NOMO-1 treated with DMSO at 0.1 percent for 48 hours (cell line): ENCODE measurements at regions not wholly inside any gene's neighbourhood (a gene's known extent, or its start where the extent isn't known, plus 50 kb on each side); places are given as distances from the start of the nearest gene placed in this dataset.
"Not testable (repeated sequence)": the region's sequence is repeated elsewhere in the genome, so short reads cannot be mapped to it uniquely, and the experiment has no call there.

Experiments used
- DNase-seq: peaks from one replicate; lab custom pipeline; 2025; ENCODE audit not compliant: unreplicated experiment; lab: John Stamatoyannopoulos, UW

DNA sequence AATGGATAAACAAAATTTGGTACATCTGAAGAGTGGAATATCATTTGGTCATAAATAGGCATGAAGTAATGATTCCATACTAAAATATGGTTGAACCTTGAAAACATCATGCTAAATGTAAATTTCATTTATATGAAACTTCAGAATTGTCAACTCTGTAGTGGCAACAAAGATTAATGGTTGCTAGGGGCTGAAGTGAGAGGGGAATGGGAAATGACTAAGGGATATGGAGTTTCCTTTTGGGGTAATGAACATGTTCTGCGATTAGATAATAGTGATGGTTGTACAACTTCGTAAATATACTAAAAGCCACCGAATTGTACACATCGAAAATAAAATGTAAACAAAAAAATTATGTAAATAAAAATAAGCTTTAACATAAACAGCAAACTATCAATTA, 384.1 kb upstream of the STEAP1 start:
- no peak for DNase-seq

DNA sequence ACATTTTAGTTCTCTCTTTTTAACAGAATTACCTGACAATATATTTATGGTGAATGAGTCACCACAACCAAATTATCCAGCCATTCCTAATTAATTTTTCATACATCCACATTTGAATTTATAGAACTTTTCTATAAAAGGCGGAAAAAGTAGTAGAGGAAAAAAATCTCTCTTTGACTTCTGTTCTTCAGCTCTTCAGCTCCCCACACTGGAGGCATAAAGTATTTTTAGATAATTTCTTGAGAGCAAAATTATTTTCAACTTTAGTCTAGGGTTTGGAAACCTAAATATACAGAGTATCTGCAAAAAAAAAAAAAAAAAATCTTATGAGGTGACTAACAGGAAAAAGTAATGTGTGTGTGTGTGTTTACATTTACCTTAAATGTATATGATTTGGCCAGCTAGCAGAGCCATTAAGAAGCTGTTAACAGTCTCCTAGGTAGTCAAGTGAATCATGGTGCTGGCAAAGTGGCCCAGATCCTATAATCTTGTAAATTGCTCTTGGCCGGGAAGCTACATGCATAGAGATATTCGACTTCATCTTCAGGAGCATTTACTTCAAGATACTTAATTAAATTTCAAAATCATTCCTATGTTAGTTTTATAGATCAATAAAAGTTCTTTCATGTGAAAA, 383.1 kb upstream of the STEAP1 start:
- DNase-seq, result no peak

DNA sequence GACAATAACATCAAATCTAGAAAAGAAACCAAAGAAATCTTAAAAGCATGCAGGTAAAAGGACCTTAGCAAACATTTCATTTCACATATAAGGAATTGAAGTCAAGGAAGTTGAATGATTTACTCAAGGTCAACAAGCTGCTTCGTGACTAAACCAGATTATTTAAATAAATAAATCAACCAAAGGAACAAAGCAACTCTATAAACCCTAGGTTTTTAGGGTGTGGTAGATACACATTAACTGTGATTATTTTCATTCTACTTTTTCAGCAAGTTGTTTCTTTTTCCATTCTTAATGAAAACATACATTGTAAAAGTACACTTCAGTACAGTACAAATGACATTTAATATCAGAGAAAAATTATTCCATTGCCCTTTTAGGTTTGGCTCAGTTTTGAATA, 382.0 kb upstream of the STEAP1 start:
- DNase-seq, result no peak

DNA sequence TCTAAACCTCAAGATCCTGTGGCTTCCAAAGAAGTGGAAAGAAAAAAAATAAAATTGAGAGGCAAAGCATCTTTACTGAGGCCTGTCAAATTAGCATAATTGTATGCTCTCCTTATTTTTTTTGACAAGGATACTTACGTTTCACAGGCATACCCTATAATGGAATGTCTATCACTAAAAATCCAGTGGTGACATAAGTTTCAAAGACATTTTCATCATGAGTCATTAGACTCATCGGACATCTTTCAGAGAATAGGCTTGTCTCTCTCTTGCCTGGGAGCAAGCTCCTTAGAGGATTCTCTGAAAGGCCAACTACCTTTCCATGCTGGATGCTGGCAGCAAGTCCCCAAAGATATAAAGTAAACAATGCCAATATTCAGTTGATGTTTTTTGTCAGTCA, 380.7 kb upstream of the STEAP1 start:
- DNase-seq, result no peak

DNA sequence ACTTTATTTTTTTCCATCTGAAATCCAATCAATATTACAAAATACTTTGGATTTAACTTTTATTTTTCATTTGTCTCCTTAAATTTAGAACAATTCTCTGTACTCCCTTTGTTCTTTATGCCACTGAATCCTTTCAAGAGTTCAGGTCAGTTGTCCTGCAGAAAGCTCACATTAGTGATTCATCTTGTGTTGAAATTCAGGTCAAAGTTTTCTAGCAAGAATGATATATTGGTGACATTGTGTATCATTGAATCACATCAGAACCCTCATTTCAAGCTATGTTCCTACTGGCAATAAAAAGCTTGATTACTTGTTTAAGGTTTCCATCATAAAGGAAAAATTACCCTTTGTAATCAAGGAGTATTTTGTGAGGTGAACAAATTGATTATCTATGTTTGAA, 378.8 kb upstream of the STEAP1 start:
- DNase-seq, result no peak

DNA sequence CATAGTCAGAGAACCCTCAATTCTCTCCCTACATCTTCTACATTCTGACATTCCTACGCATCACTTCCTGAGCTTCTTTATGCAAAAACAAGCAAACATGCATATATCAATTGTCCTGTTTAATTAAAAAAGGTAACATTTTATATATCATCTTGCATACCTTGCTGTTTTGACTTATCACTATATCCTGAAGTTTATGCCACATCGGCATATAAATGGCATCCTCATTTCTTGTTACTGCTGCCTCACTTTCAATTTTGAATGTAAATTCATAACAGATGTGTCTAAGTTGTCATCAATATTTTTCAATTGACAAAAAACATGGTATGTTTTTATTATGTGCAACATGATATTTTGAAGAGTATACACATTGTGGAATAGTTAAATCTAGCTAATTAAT, 377.3 kb upstream of the STEAP1 start:
- DNase-seq, result no peak

DNA sequence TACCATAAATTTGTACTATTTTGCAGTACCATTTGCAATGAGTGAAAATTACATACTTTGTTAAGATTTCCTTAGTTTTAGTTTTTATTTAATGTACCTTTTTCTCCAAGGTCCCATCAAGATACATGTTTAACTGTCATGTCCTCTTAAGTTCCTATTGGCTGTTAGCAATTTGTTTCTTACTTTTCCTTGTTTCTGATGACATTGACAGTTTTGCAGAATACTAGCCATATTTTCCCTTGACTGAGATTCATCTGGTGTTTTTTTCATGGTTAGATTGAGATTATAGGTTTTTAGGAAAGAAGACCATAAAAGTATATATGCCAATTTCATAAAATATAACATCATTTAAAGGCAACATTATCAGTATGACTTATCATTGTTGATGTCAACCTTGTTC, 376.8 kb upstream of the STEAP1 start:
- no peak for DNase-seq

DNA sequence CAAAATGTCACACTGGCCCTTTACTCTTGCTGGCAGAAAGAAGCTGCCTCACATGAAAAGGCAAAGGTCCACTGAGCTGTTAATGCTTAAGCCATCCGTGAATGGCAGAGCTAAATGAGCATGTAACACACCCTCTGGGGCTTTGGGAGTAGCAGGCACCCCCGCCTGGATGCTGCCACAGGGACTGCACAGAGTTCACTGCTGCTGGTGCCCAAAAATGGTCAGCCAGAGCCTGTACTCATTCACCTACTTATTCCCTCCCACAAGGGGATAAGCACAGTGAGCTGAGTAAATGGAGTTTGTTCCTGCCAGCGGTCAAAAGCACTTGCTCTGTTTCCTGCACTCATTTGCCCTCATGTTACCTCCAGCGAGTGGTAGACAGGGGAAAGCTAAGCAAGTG, 374.0 kb upstream of the STEAP1 start:
- DNase-seq, result no peak

DNA sequence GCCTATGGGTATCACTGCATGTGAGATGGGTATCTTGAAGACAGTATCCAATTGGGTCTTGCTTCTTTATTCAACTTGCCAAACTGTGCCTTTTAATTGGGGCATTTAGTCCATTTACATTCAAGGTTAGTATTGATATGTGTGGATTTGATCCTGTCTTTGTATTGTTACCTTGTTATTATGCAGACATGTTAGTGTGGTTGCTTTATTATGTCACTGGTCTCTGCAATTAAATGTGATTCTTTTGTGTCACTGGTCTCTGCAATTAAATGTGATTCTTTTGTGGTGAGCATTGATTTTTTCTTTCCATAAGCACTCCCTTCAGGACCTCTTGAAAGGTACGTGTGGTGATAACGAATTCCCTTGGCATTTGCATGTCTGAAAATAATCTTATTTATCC, 357.8 kb upstream of the STEAP1 start:
- no peak for DNase-seq

DNA sequence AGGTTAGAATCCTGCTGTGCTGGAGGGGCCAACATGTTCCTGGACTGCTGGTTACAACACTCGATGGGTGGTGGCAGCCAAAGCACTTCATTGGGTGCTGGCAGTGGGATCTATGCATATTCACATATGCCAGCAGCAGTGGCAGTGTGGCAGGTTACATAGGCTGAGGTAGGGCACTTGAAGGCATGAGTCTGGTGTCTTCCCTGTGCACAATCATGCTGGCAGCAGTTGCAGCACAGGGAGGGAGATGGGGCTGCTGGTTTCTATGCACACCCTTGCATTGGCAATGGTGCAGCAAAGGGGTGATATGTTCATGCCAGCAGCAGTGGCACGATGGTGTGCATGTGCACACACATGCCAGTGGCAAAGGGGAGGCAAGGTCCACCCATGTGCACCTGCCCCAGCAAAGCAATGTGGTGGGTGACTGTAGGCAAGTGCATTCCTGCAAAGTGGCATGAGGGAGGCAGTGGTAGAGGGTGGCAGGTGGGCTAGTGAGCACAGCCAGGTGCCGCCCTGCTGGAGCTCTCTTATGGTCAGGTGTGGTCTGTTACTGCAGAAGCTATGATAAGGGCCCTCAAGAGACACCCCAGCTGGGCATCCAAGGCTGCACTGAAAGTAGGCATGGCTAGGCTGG, 356.2 kb upstream of the STEAP1 start:
- no peak for DNase-seq

DNA sequence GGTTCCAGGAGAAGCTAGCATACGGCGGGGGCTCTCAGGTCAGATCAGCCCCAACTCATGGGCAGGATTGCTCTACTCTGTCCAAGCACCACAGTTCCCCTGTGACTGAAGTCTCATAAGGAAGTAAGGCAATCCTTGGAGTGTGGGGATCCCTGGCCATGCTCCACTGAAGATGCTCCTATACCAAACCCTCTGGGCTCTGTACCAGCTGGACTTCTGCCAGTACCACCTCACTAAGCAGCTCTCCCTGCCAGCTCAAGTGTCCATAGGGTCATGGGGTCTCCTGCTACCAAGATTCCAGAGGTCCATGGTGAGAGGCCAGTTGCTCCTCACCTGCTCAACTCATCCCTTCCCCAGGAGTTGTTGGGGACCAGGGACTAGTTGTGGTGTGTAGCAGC, 355.7 kb upstream of the STEAP1 start:
- no peak for DNase-seq

DNA sequence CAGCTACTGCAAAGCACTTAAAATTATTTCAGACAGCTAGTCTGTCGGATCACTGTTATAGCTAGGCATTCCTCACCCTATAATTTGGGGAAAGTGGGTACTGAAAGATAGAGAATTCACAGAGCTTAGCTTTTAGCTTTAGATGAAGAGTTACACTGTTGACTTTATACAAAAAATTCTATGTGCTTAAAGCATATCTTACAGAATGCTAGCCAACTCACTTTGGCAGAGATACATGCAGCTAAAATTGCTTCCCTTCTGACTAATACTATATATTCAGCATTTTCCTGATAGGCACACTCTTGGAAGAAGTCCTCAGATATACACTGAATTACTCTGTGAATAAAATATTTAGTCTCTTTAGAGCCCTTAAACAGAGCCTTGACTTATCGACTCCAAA, 353.5 kb upstream of the STEAP1 start:
- DNase-seq, result no peak

DNA sequence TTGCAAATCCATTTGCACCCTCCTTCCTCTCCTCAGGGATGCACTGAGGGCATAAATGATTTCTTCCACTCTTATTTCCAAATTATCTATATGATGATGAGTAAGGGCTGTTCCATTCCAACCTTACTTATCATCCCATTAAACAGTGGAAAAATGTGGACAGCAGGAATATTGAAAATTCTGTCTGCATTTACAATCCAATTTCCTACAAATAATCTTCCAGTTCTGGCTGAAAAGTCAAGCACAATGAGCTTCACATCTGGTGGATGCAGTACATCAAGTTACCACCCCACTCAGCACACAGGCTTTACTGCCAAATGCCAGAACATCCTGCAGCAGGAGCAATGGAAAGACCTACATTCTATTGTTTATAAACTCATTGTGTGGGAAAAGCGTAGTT, 345.0 kb upstream of the STEAP1 start:
- no peak for DNase-seq

DNA sequence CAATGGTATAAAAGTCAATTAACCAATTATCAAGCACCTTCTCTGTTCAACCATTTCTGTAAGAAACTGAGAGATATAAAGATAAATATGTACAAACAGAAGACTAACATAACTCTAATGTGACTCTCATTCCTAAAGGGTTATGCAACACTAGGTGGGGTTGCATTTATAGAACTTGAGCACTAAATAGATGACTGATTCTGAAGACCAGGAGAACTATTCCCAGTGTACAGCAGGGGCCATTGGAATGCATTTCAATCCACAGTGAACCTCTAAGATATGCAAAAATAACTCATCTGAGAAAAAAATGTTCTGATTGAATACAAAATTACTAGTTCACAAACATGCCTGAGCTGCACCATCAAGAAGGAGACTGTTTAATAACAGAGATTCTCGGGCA, 341.2 kb upstream of the STEAP1 start:
- no peak for DNase-seq

DNA sequence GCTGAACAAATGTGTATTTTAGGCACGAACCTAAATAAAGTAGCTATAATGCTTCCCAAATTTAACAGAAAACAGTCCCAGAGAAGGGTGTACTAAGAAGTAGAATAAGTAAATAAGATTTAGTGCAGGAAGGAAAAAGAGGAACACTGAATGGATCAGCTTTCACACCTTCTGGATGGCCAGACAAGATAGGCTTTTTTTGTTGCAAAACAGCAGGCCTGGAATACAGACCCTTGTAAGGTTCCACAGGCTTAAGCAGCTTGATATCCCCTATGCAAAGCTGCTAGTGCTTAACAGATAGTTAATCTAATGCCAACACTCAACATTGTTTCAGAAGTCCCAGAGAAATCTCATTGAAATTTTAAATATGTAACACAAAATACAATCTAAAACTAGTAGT, 328.1 kb upstream of the STEAP1 start:
- no peak for DNase-seq

DNA sequence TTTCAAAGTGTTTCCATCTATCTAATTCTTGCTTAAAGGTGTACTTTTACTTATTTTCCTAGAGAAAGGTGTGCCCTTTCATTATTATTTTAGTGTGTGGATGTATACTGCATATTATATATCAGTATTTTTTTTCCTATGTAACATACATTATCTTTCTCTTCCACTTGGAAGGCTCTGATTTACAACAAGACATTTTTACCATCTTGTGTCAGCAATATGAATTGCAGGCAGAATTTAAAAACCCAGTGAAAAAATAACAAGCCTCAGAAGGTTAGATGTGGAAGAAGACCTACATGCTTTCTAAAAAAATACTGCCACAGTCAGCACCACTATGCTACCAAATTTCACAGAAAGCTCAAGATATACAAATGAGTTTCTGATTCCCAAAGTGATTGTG, 327.7 kb upstream of the STEAP1 start:
- no peak for DNase-seq

DNA sequence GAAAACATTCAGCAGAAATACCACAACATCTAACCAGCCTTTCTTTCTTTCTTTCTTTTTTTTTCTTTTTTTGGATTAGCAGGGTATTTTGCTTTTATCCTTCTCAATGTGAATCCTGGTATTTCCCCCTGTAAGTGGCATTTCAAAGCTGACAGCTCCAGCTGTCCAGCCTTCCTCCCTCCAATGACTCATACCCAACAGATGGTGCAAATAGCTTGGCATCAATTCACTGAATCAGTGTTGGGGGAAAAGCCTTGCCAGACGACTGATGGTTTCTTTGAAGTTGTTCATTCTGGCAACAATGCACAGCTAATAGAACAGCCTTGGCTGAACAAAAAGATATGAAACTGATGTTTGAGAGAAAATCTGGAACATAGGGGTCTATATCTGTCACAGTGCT, 316.8 kb upstream of the STEAP1 start:
- no peak for DNase-seq

DNA sequence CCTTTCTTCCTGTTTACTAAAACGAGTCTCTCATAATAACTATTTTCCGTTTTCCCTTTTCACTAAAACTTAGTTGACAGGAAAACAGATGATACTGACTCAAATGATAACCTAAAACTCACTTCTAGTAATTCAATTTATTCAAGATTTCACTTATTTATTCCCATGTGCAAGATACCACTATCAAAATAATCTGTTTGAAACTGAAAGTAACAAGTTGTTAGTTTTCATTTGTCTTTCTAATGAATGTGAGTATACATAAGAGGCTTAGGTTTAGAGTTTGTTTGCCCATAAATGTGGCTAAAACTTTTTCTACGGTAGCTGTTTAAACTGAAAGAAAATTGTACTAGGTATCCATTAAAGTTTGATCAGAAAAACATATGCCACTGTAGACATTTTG, 314.9 kb upstream of the STEAP1 start:
- DNase-seq, result no peak

DNA sequence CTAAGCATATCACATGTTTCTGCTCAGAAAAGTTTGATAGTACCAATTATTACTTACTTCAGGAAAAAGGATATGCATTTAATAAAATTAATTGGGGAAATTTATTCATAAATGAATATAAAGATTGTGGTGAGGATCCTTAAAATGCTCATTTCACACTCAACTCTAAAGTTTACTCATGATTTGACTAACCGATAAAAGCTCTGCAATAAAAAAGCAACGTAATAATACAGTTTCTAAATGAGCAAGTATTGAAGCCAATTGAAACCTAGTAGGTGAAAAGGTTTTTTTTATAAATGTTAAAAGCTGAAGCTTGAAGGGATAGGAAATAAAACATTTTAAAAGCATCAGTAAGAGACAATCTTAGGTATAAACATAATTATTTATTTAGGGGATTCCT, 308.3 kb upstream of the STEAP1 start:
- DNase-seq, result no peak

DNA sequence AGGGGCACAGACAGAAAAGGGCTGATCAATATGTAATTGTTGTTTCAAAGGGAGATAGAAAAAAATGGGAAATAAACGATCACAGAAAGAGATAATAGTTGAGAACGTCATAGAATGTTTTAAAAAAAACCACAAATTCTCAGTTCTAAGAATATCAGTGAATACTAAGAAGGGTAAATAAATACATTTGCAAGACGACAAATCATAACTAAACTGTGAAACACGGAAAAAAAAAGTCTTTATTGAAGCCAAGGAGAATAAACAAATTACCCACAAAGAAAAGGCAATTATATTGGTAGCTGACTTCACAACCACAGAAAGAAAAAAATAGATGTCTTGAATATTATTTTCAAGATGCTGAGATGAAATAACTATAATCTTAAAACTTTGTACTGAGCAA, 305.2 kb upstream of the STEAP1 start:
- DNase-seq, result no peak

DNA sequence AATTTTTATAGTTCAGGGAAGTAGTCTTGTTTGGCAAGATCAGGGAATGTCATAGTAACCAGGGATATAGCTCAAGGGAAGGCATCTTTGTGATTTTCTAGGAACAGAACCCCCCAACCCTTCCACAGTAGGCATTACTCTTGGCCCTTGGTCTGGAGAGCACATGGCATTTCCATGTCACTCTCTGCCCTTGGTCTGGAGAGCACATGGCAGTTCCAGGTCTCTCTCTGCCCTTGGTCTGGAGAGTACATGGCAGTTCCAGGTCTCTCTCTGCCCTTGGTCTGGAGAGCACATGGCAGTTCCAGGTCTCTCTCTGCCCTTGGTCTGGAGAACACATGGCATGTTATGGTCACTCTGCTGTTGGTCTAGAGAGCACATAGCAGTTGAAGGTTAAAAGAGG, 297.2 kb upstream of the STEAP1 start:
- not testable (repeated sequence) for DNase-seq

DNA sequence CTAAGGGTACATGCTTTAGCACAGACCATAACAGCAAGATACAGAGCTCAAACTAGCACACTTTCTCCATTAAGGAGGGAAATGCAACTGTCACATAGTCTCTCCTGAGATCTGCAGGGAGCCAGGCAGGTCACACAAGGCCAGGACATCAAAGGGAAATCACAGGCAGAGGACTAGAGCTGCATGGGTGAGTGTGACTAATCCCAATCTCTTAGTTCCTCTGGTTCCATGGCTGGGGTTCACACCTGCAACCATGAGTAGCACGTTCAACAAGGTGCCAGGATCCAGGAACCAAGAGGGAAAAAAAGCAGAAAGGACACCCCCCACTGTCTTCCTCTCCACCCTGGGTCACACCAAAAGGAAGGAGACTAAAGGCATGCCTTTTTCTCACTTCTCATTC, 296.5 kb upstream of the STEAP1 start:
- no peak for DNase-seq

DNA sequence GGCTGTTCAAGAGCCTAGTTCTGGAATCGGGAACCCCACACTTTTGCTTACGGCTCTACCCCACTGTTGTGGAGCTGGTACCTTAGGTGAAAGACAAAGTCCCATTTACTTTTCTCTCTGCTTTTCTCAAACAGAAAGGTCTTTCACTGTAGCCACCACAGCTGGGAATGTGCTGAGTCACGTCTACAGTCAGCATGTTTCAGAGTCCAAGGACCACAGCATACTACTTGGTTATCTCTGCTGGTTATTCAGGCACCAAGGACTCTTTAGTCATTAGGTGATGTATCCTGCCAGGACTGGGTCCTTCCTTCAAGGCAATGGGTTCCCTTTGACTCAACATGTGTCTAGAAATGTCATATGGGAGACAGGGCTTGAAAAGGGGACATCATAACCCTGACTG, 266.8 kb upstream of the STEAP1 start:
- DNase-seq, result no peak
